GM18873 (cell line): ENCODE measurements at regions not wholly inside any gene's neighbourhood (a gene's known extent, or its start where the extent isn't known, plus 50 kb on each side); places are given as distances from the start of the nearest gene placed in this dataset.

Source experiments
- ATAC-seq: cut with Tn5 transposase; IDR thresholded peaks from one replicate; pipeline ENCODE4 v1.9.1; 2021; ENCODE audit warnings: mild to moderate bottlenecking, moderate library complexity, moderate number of reproducible peaks; ENCODE audit not compliant: unreplicated experiment, low FRiP score

DNA sequence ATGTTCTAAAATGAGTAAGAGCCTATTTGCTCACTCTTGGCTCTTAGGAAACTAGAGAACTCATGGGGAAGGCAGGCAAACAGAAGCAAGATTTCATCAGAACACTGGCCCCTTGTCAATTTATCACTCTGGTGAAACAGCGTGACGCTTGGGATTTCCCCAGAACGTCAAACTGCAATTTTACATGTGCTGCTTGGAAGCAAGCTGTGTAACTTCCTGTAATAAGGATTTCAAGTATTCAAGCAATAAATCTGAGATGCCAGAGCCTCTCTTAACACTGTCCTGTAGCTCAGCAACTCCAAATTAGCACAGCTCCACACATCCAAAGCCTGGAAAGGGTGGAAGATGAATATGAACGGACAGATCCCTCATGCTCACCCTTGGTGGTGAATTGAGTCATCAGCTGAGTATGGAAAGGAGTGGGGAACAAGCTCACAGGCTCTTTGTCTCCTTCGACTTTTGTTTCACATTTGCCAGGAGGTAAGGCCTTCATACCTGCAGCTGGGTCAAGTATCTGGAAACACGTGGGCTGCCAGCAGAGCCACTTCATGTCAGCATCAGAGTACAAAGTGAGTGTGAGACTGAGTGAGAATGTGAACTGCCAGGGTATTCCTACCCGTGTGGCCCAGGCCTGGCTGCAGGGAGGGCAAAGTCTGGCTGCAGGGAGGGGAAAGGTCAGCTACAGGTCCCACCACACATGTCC, 140.4 kb upstream of the NAMPT start:
- peak; percentile 85 for ATAC-seq

DNA sequence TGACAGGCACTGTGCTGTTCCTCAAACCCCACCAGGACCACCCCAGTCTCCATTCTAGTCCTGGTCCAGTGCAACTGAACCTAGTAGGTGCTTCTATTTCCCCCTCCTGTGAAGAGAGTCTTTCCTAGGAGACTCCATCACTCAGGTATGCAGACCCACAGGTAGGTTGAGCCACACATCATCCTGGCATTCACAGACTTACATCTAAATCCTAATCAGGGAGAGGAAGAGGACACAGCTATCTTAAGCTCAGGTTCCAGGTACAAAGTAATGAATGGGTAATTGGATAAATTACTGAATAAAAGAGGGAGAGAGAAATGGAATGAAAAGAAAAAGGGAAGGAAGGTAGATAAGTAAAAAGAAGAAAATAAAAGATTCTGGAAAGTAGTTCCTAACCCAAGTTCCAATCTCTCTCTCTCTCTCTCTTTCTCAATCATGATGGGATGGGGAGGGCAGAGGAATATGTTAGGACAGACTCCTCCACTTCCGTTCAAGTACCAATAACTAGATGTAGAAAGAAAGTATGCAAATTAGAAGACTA, 139.8 kb upstream of the NAMPT start:
- no peak for ATAC-seq

DNA sequence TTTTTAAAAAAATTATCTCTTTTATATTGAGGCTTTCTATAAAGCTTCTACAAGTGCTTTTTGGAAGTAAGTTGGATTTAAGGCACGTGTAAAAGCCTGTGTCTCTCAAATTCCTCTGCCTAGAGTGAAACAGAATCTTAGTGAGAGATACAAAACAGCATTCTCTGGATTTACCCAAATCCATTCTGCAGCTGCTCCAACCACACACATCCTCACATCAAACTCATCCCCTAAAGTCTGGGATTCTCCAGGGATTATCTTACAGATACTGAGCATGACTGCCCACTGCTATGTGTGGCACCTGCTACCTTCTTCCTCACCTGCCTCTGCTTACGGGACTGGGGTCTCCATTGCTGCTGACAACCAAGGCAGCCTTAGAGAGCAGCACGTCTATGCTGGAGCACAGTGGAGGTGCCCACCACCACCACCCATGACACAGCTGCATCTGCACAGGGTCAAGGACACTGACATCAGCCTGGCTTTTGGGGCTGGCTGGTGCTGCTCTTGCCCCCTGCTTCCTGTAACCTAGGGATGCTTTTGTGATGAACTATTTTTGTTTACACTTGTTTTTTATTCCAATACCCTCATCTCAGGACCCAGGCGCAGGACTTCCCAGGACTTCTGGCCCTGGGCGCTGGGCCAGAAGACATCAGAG, 139.2 kb upstream of the NAMPT start:
- ATAC-seq = no peak

DNA sequence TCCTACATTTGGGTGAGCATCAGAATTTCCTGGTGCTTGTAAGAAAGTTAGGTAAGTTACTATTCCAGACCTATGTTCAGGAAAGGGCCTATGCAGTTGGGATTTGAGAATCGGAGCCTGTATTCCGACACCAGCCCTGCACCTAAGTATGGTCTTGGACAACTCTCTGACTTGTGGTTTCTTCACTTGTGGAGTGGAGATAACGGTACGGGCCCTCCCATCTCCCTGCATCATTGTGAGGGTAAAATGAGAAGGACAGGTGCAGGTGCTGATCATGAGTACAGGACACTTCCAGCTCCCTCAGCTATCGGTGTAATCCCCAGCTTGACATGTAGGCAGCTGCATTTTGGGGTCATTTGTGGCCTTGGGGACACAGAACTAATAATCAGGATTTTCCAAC, 138.3 kb upstream of the NAMPT start:
- no peak for ATAC-seq

DNA sequence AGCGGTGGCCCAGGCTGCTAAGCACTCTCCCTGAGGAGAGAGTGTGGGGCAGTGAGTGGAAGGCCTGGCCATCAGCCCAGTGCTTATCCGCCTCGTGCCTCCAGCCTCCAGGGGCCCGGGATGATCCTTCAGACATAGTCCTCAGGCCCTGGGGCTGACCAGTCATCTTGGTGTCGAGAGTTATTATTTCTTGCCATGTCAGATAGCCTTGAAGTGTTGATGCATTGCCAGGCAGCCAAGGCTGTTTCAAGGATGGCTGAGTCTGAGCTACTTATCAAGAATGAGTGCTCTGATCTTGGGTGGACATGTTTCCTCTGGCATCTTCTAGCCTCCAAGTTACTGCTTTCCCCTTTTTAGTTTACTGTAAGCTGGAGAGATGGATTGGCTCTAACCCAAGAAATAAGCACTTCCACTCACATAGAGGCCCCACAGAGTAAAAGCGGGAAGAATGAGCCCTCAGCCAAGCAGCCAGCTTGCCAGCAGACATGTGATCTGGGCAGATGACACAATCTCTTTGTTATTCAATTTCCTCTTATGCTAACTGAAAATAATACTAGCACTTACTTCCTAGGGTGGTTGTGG, 136.5 kb upstream of the NAMPT start:
- no peak for ATAC-seq

DNA sequence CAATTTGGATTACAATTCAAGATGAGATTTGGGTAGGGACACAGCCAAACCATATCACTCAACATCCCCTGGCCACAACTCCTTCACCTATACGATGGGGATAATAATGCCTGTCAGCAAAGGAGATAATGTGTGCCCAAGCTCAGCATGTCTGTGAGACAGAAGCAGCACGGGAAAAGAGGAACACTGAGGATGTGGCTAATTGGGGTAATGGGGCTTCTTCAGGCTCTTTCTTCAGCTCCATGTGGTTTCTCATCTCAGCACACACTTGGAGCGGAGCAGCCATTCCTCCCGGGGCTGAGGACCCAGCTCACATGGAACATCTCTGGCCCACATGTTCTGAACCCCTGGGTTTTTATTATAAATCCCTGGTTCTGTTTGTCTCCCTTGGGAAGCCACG, 136.0 kb upstream of the NAMPT start:
- no peak for ATAC-seq

DNA sequence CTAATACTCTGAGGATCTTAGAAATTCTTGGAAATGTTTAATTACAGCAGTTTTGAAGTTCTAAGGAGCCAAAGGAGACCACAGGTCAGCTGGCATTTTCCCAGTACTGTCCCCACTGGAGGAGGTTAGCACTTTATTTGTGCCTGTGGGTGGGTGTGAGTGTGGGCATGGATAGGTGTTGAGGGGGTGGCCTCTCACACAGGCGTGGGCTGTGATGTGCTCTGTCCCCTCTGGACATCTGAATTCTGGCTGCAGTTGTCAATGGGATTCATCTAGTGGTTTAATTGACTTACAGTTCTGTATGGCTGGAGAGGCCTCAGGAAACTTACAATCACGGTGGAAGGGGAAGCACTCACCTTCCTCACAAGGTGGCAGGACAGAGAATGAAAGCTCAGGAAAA, 135.4 kb upstream of the NAMPT start:
- ATAC-seq = no peak

DNA sequence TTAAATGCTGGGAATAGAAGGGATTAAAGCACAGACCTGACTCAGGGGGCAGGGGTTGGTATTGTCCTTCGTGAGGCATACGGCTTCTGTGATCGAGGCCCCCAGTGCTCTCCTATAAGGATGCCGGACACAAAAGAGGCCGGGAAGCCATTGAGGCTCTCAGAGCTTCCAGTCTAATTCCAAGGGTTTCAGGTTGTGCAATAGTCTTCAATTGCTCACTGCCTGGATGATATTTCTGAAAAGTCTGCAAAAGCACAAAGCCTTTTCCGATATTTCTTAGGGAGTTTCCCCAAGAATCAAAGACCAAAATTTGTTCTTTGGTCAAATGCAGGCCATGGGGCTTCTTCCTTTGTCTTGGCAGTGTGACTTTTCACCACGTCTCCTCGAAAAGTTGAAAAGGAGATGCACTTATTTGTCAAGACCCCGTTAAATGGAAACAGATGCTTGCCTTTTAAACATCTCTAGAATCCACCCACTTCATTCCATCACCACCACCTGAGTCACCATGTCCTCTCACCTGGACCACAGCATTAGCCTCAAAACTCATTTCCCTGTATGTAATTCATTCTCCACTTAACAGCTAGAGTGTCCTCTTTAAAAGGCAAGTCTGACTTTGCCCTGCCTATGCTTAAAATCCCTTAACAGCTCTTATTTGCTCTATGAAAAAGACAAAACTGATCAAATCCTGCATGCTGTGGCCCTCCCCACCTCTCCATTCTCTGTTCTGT, 134.8 kb upstream of the NAMPT start:
- no peak for ATAC-seq

DNA sequence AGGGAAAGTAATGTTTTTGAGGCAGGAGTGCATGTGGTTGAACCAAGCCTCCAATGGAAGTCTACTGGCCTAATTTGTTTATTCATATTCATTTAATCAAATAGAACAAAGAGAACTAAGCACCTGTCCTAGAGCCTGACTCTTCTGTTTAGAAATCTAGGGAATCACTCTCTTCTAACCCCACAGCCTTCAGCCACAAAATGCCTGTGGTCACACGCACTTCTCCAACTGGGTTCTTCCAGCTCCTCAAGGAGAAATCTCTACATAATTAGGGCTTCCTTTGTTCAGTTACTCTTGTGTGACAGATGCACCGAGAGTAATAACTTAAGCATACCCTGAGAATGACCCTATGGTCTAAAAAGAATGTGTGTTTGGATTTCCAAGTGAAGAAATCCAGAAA, 133.7 kb upstream of the NAMPT start:
- no peak for ATAC-seq

DNA sequence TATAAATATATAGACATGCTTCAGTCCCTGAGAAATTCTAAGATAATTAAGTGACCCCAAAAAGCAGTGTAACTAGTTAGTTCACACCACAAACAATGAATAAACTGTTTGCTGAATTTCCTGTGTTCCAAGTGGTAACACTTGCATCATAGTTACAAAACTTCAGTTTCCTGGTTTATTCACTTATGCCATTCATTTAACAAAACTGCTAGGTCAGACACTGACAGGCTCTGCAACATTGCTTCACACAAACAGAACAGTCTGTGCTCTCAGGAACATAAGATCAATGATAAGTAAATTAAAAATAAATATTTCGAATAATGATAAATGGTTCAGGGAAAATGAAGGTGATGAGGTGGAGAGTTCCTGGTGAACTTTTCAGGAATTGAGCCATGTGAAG, 133.3 kb upstream of the NAMPT start:
- ATAC-seq = no peak

DNA sequence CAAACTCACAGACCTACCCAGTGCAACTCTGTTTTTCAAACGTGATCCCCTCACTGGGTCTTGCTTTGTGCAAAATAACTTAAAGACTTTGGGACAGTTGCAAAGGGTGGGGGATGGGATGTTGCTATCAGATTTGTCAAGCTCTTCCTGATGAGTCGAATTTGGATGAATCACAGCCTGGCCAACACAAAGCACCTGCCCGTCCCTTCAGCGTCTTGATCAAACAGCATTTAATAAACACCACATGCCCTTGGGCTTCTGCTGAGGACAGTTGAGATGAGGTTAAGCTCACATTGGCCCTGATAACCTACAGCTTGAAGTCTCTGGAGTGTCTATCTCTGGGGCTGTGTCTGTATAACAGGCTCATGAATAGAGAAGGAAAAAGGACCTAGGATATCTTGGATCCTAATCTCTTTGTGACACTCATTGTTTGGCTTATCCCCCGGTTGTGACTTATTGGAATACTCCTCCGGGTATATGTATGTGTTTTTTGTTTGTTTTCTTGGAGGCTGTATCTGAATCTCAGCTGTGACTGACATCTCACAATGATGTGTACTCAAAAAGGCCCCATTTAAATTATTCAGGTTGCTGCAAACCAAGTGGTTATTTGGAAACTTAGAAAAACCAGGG, 132.6 kb upstream of the NAMPT start:
- no peak for ATAC-seq

DNA sequence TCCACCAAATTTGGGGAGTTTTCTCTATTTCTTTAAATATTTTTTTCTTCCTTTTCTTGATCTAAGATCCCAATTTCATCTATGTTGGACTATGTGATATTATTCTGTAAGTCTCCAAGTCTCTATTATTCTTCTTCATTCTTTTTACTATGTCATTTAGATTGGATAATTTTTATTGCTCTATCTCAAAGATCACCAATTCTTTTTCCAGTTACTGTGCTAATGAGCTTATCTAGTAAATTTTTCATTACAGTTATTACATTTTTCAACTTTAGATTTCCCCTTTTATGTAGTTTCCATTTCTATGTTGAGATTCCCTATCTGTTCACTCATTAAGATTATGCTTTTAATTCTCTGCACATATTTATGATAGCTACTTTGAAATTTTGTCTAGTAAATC, 131.6 kb upstream of the NAMPT start:
- ATAC-seq = no peak

DNA sequence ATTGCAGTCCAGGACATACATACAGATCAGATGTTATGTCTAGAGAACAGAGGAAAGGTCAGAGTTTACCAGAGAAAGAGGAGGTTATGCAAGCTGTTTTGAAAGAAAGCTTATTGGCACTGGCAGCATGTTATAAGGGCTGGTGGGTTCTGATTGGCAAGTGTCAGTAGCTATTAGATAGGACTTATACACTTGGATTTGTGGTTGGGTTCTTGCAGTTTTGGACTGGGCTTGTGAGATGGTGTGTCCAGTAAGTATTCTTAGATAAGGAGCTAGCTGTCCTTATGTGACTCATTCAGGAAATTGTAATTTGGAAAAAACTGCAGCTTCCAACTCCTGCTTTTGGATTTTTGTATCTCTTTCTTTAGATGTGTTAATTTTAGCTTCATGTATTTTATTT, 130.7 kb upstream of the NAMPT start:
- ATAC-seq = no peak

DNA sequence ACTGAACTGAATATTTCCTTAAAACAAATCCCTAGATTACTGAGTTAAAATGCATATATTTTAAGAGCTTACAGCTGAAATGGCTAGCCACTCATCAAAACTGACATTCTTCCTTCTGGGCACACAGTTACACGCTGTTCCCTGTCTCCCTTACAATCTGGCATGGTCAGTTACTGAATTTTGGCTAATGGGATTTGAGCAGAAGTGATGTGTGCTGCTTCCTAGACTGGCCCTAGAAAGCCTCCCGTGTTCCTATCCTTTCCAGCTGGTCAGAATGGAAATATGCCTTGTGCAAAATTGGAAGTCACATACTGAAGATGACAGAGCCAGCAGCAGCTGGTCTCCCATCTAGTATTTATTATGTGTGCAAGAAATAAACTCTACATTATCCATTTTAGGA, 128.7 kb upstream of the NAMPT start:
- ATAC-seq = no peak

DNA sequence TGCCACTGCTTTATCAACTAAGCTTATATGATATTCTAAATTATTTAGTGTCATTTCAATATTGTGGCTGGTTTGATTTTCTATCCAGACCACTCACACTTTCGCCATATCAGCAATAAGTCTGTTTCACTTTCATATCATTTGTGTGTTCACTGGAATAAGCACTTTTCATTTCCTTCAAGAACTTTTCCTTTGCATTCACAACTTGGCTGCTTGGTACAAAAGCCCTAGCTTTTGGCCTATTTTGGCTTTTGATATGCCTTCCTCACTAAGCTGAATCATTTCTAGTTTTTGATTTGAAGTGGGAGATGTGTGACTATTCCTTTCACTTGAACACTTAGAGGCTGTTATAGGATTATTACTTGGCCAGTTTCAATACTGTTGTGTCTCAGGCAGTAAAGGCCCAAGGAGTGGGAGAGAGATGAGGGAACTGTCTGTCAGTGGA, 120.9 kb upstream of the NAMPT start:
- no peak for ATAC-seq

DNA sequence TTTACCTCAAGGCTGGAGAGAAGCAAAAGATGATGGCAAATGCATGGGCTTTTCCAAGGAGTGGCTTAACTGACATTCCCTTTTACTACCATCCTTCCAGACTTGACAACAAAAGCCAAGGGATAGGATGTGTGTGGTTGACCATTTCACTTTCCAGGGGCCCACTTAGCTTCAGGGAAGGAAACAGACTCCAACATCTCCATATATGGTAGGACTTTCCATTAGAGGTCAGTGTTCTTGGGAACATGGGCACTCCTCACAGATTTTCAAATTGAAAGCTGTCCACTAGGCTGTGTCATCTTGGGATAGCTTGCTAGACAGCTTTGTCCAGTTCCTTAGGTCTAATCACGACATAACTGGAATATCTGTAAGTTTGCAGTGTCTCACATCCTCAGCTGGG, 118.1 kb upstream of the NAMPT start:
- ATAC-seq = no peak

DNA sequence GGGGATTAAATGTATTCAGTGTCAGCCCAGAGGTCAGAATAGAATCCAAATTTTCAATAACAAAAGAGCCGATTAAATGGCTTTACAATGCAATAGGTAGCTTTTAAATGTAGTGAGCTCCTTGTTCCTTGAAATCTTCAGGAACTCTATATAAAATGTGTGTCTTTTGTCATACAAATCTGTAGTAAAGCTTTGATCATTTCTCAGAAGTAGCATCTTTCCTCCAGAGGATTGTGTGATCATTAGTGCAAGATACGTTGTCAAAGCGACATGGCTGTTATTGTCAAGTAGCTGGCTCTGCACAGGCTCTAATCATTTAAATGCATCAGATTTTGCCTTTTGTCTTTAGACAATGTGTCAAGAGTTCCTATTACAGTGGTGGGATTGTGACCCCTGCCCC, 116.1 kb upstream of the NAMPT start:
- ATAC-seq = no peak

DNA sequence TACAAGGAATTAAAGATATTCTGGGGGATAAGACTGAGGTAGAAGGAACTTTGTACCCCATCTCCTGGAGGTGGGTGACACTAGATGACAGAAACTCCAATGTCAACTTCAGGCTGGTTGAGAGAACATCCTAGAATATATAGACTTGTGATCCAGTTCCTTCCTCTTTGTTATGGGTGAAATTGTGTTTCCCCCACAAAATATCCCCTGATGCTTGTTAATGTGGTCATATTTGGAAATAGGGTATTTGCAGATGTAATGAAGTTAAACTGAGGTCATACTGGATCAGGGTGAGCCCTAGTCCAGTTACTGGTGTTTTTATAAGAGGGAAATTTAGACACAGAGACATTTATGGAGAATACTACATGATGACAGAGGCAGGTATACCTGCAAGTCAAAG, 114.0 kb upstream of the NAMPT start:
- no peak for ATAC-seq

DNA sequence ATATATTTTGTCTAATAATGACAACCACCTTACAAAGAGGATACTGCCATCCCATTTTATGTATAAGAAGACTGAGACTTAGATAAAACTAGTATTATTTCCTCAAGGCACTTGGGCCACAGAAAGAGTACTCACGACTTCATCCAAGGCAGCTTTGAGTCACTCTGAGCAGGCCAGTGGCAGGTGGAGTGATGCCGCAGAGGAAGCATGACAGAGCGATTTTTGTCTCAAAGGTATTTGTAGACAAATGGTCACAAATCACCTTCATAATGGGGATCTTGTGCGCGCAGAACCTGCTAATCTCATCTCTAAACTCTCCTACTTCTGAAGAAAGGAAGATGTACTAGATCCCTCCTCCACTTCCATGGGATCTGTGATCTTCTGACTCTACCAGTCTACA, 113.2 kb upstream of the NAMPT start:
- no peak for ATAC-seq

DNA sequence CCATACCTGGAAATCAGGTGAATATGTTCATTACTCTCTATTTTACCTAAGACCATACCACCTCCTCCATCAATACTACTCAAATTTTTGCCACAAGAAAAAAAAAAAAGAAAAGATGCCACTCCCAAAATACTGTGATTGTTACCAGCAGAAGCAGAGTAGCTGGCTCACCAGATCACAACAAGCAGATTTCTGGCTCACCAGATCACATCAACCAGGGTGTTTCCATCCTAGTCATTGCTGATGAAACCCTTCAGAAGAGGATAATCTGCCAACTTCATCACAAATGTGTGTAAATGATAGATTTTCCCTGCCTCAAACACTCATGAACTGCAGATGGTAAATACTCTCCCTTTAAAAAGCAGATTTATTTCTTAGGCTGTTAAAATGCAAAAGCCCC, 109.7 kb upstream of the NAMPT start:
- no peak for ATAC-seq
